CD14-positive monocyte (primary cell): ENCODE measurements at regions not wholly inside any gene's neighbourhood (a gene's known extent, or its start where the extent isn't known, plus 50 kb on each side); places are given as distances from the start of the nearest gene placed in this dataset.

Source experiments
- DNase-seq, 3 donors: peaks; one replicate each; pipeline ENCODE4 v3.0.0-alpha.2; 2011 to 2022
- H2AFZ ChIP-seq: 2 replicates; pipeline ENCODE4 v1.6.0; 2012; ENCODE audit warnings: mild to moderate bottlenecking, low read depth, low read length, inconsistent platforms; ENCODE audit not compliant: insufficient read depth, poor library complexity, severe bottlenecking
- H3K27ac ChIP-seq, 2 donors: 1 replicate in 1 of 2; 2 replicates in 1 of 2; pipeline ENCODE4 v1.5.1; 2012 to 2013; ENCODE audit warnings: low read length in 2 of 2, control low read depth in 1 of 2, inconsistent platforms in 1 of 2, low read depth in 1 of 2, mild to moderate bottlenecking in 1 of 2
- H3K27me3 ChIP-seq, 2 donors: one replicate each; pipeline versions ENCODE4 v1.6.0 to v1.6.1; 2011 to 2013; ENCODE audit warnings: low read length in 2 of 2; ENCODE audit not compliant: control insufficient read depth in 2 of 2, insufficient read depth in 2 of 2
- H3K36me3 ChIP-seq, 2 donors: replicated peaks in 1 of 2; 1 replicate in 1 of 2; 2 replicates in 1 of 2; pipeline versions ENCODE4 v1.5.1 to v1.6.1; 2012 to 2013; ENCODE audit warnings: low read length in 2 of 2, control low read depth in 1 of 2, inconsistent platforms in 1 of 2, mild to moderate bottlenecking in 1 of 2; ENCODE audit not compliant: insufficient read depth in 2 of 2, control insufficient read depth in 1 of 2
- H3K4me1 ChIP-seq, 2 donors: 1 replicate in 1 of 2; 2 replicates in 1 of 2; pipeline versions ENCODE4 v1.5.1 to v1.6.1; 2012 to 2013; ENCODE audit warnings: low read length in 2 of 2, control low read depth in 1 of 2, inconsistent platforms in 1 of 2, mild to moderate bottlenecking in 1 of 2, moderate library complexity in 1 of 2; ENCODE audit not compliant: insufficient read depth in 2 of 2, control insufficient read depth in 1 of 2
- H3K4me2 ChIP-seq: replicated peaks from 2 replicates; pipeline ENCODE3; 2012; ENCODE audit warnings: low read length, moderate library complexity, mild to moderate bottlenecking; ENCODE audit not compliant: poor library complexity, severe bottlenecking; ENCODE audit errors: extremely low read depth
- H3K4me3 ChIP-seq, 3 experiments: fragments of 200-600 bp in 1 of 3; sonication (generic) in 1 of 3; replicated peaks in 1 of 3; 1 replicate in 2 of 3; 2 replicates in 1 of 3; pipeline ENCODE4 v1.5.1; 2011 to 2013; ENCODE audit warnings: low read length in 3 of 3, mild to moderate bottlenecking in 3 of 3, control low read depth in 2 of 3, low read depth in 2 of 3, inconsistent platforms in 1 of 3, moderate library complexity in 1 of 3
- H3K79me2 ChIP-seq: 2 replicates; pipeline ENCODE4 v1.6.0; 2012; ENCODE audit warnings: mild to moderate bottlenecking, control low read depth, inconsistent platforms, low read length, moderate library complexity; ENCODE audit not compliant: insufficient read depth
- H3K9ac ChIP-seq: 2 replicates; pipeline ENCODE4 v1.6.0; 2017; ENCODE audit warnings: low read length, mild to moderate bottlenecking; ENCODE audit not compliant: insufficient read depth, poor library complexity, severe bottlenecking
- H3K9me3 ChIP-seq, 2 donors: replicated peaks in 1 of 2; 1 replicate in 1 of 2; 2 replicates in 1 of 2; pipeline versions ENCODE4 v1.5.1 to v1.6.1; 2012 to 2013; ENCODE audit warnings: low read length in 2 of 2, control low read depth in 1 of 2; ENCODE audit not compliant: control insufficient read depth in 1 of 2, insufficient read depth in 1 of 2
- H4K20me1 ChIP-seq: 2 replicates; pipeline ENCODE4 v1.6.0; 2012; ENCODE audit warnings: mild to moderate bottlenecking, low read length, control low read depth, moderate library complexity; ENCODE audit not compliant: insufficient read depth
- H3K27ac Mint-ChIP-seq, 7 donors: one replicate each; pipeline ENCODE4 v1.8.0; 2020; ENCODE audit warnings: mild to moderate bottlenecking in 7 of 7, mixed read lengths in 7 of 7, moderate library complexity in 6 of 7, inconsistent platforms in 2 of 7
- H3K27me3 Mint-ChIP-seq, 3 donors: one replicate each; pipeline ENCODE4 v1.8.0; 2021 to 2022; ENCODE audit warnings: low read depth in 3 of 3, mild to moderate bottlenecking in 3 of 3, mixed read lengths in 3 of 3, moderate library complexity in 3 of 3, inconsistent platforms in 1 of 3
- H3K36me3 Mint-ChIP-seq, 2 donors: one replicate each; pipeline ENCODE4 v1.8.0; 2020; ENCODE audit warnings: mixed read lengths in 2 of 2, inconsistent platforms in 1 of 2, mild to moderate bottlenecking in 1 of 2
- H3K4me1 Mint-ChIP-seq: one replicate; pipeline ENCODE4 v1.8.0; 2020; ENCODE audit warnings: mild to moderate bottlenecking, mixed read lengths
- H3K4me3 Mint-ChIP-seq, 2 donors: one replicate each; pipeline ENCODE4 v1.8.0; 2020; ENCODE audit warnings: mild to moderate bottlenecking in 2 of 2, mixed read lengths in 2 of 2, moderate library complexity in 1 of 2
- H3K9me3 Mint-ChIP-seq, 7 donors: one replicate each; pipeline ENCODE4 v1.8.0; 2020 to 2022; ENCODE audit warnings: mixed read lengths in 7 of 7, mild to moderate bottlenecking in 6 of 7, moderate library complexity in 6 of 7, inconsistent platforms in 2 of 7
- CTCF ChIP-seq: fragments of 200-600 bp; IDR thresholded peaks from one replicate; pipeline ENCODE4 v1.8.0; 2022; ENCODE audit warnings: antibody characterized with exemption, mild to moderate bottlenecking
- WGBS: methylation state at CpG from one replicate; pipeline ENCODE4 v1.1.5; 2013; ENCODE audit warnings: missing lambda C conversion rate; ENCODE audit not compliant: insufficient coverage; 5-methylcytosine and 5-hydroxymethylcytosine counted together
- intact Hi-C, 2 donors: fragments of 100-400 bp; cut with micrococcal nuclease; formaldehyde crosslinking; loops; one replicate each; pipeline versions ENCODE4 v1.15.0 to v1.15.1; 2023

- Histone ChIP-seq H3K36me3 (no peaks in the 10 kb centered on the region), H3K27me3 (peaks cover 0 to 4% of the 10 kb centered on the region in 2 donors), H3K4me1 (no peaks in the 10 kb centered on the region), H3K4me2 (no peak overlapping the region), H3K9me3 (no peaks in the 10 kb centered on the region), H2AFZ (no peak overlapping the region), H3K4me3 (no peak overlapping the region), H3K9ac (no peak overlapping the region), H4K20me1 (no peaks in the 10 kb centered on the region), H3K79me2 (no peaks in the 10 kb centered on the region), H3K27ac (no peak overlapping the region)
- peaks cover 15 to 21% (median 20%) of the 10 kb centered on the region in 3 donors for H3K27me3 Mint-ChIP-seq
- H3K36me3 Mint-ChIP-seq = no peaks in the 10 kb centered on the region
- H3K4me1 Mint-ChIP-seq = peaks cover 3% of the 10 kb centered on the region
- no peak overlapping the region for H3K27ac Mint-ChIP-seq
- intact Hi-C loops = no loop called here
- no peak for DNase-seq
- H3K4me3 Mint-ChIP-seq = no peak overlapping the region
- H3K9me3 Mint-ChIP-seq = peaks cover 0 to 5% (median 0%) of the 10 kb centered on the region in 7 donors
- TF ChIP-seq CTCF = no peak
- WGBS = 87% methylated on average over 10 of the region's 26 CpGs
Measured at GRCh38 chr4:1550122-1551070, 133.7 kb downstream of the FAM53A start.

DNA sequence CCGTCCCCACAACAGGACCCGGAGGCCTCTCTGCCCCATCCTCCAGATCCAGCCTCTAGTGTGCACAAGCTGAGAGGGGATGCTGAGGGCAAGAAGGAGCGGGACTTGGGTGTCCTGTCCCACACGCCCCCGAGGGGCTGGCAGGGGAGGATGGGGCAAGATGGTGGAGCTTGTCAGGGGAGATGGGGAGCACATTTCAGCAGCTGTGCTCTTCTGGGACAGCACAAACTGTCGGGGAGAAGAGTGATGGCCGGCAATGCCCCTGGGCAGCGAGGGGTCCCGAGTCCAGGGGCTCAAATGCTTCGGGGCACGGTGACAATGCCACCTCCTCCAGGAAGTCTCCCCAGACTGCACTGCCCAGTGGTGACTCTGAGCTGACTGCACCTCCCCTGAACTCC lies 134.5 kb downstream of the FAM53A start:
- Histone ChIP-seq H2AFZ (no peak overlapping the region), H3K4me3 (no peak overlapping the region), H3K4me2 (no peak overlapping the region), H3K27me3 (peaks cover 0 to 4% of the 10 kb centered on the region in 2 donors), H3K4me1 (no peaks in the 10 kb centered on the region), H3K9me3 (no peaks in the 10 kb centered on the region), H3K9ac (no peak overlapping the region), H3K36me3 (no peaks in the 10 kb centered on the region), H3K79me2 (no peaks in the 10 kb centered on the region), H3K27ac (no peak overlapping the region), H4K20me1 (no peaks in the 10 kb centered on the region)
- no peak for DNase-seq
- H3K36me3 Mint-ChIP-seq = no peaks in the 10 kb centered on the region
- no peak overlapping the region for H3K4me3 Mint-ChIP-seq
- no peak overlapping the region for H3K27ac Mint-ChIP-seq
- 96% methylated on average over 9 of the region's 11 CpGs for WGBS
- peaks cover 3% of the 10 kb centered on the region for H3K4me1 Mint-ChIP-seq
- no peak for TF ChIP-seq CTCF
- H3K9me3 Mint-ChIP-seq = peaks cover 0 to 2% (median 0%) of the 10 kb centered on the region in 7 donors
- H3K27me3 Mint-ChIP-seq = peaks cover 12 to 20% (median 15%) of the 10 kb centered on the region in 3 donors
- intact Hi-C loops = no loop called here
